Ascending aorta (tissue), 2 donors: ENCODE measurements at regions not wholly inside any gene's neighbourhood (a gene's known extent, or its start where the extent isn't known, plus 50 kb on each side); places are given as distances from the start of the nearest gene placed in this dataset.

Experiments used
- DNase-seq, 2 donors: peaks; one replicate each; pipeline ENCODE4 v3.0.0-alpha.2; 2019; ENCODE audit warnings: low spot score in 2 of 2
- H3K27ac ChIP-seq, 2 donors: fragments of 200-600 bp; sonication (generic); one replicate each; pipeline ENCODE4 v1.5.1; 2016 to 2017; ENCODE audit warnings: mild to moderate bottlenecking in 1 of 2
- H3K27me3 ChIP-seq: fragments of 200-600 bp; sonication (generic); one replicate; pipeline ENCODE4 v1.5.1; 2017
- H3K36me3 ChIP-seq, 2 donors: fragments of 200-600 bp; sonication (generic); one replicate each; pipeline ENCODE4 v1.5.1; 2016
- H3K4me1 ChIP-seq, 2 donors: fragments of 200-600 bp; sonication (generic); one replicate each; pipeline ENCODE4 v1.5.1; 2016 to 2017; ENCODE audit warnings: mild to moderate bottlenecking in 1 of 2
- H3K4me3 ChIP-seq, 2 donors: fragments of 200-600 bp; sonication (generic); one replicate each; pipeline ENCODE4 v1.5.1; 2016 to 2017; ENCODE audit warnings: mild to moderate bottlenecking in 1 of 2
- H3K9me3 ChIP-seq, 2 donors: fragments of 200-600 bp; sonication (generic); one replicate each; pipeline ENCODE4 v1.5.1; 2016
- CTCF ChIP-seq, 3 experiments: fragments of 200-600 bp in 2 of 3; fragments of 450-650 bp in 1 of 3; sonication (generic) in 2 of 3; IDR thresholded peaks; one replicate each; pipeline ENCODE4 v1.5.1; 2016 to 2019; ENCODE audit warnings: antibody characterized with exemption in 3 of 3, mild to moderate bottlenecking in 1 of 3, moderate library complexity in 1 of 3
- intact Hi-C: fragments of 100-400 bp; cut with DNase I; formaldehyde crosslinking; loops from one replicate; pipeline ENCODE4 v1.15.1; 2023

- no peaks in the 10 kb centered on the region for H3K9me3 ChIP-seq
- no peaks in the 10 kb centered on the region for H3K27me3 ChIP-seq
- DNase-seq: no peak
- intact Hi-C loops: no loop called here
- TF ChIP-seq CTCF (IDR thresholded peaks at IDR 0.05): no peak
- no peaks in the 10 kb centered on the region for H3K36me3 ChIP-seq
- no peak overlapping the region for H3K27ac ChIP-seq
- H3K4me1 ChIP-seq: no peaks in the 10 kb centered on the region
- H3K4me3 ChIP-seq: no peak overlapping the region
These were observed 358.5 kb downstream of the RPS24 start for GRCh38 chr10:78392197-78392596.

- Histone ChIP-seq H3K9me3 (no peaks in the 10 kb centered on the region), H3K27me3 (no peaks in the 10 kb centered on the region), H3K36me3 (no peaks in the 10 kb centered on the region), H3K27ac (no peak overlapping the region), H3K4me1 (no peaks in the 10 kb centered on the region), H3K4me3 (no peak overlapping the region)
- no peak for DNase-seq
- intact Hi-C loops: no loop called here
- TF ChIP-seq CTCF (IDR thresholded peaks at IDR 0.05): no peak
These were observed 359.4 kb downstream of the RPS24 start for GRCh38 chr10:78393094-78393493.

GRCh38 chr10:78394047-78394446 is 360.4 kb downstream of the RPS24 start:
- no peak for DNase-seq
- Histone ChIP-seq H3K4me3 (no peak overlapping the region), H3K27me3 (no peaks in the 10 kb centered on the region)

GRCh38 chr10:78395162-78395561 is 361.5 kb downstream of the RPS24 start:
- TF ChIP-seq CTCF (IDR thresholded peaks at IDR 0.05): no peak

More at GRCh38 chr10:78394047-78394446, 360.4 kb downstream of the RPS24 start:
- Histone ChIP-seq H3K27ac (no peak overlapping the region), H3K36me3 (no peaks in the 10 kb centered on the region), H3K9me3 (no peaks in the 10 kb centered on the region), H3K4me1 (no peaks in the 10 kb centered on the region)
- intact Hi-C loops: no loop called here
- TF ChIP-seq CTCF (IDR thresholded peaks at IDR 0.05): no peak

GRCh38 chr10:78396754-78397153 is 363.1 kb downstream of the RPS24 start:
- no peak overlapping the region for H3K27ac ChIP-seq
- H3K27me3 ChIP-seq: no peaks in the 10 kb centered on the region
- no peak overlapping the region for H3K4me3 ChIP-seq
- H3K36me3 ChIP-seq: no peaks in the 10 kb centered on the region
- DNase-seq: no peak
- no peaks in the 10 kb centered on the region for H3K4me1 ChIP-seq
- H3K9me3 ChIP-seq: no peaks in the 10 kb centered on the region
- intact Hi-C loops: no loop called here
- no peak for TF ChIP-seq CTCF (IDR thresholded peaks at IDR 0.05)

More at GRCh38 chr10:78395162-78395561, 361.5 kb downstream of the RPS24 start:
- Histone ChIP-seq H3K4me1 (no peaks in the 10 kb centered on the region), H3K27ac (no peak overlapping the region), H3K4me3 (no peak overlapping the region), H3K9me3 (no peaks in the 10 kb centered on the region), H3K27me3 (no peaks in the 10 kb centered on the region), H3K36me3 (no peaks in the 10 kb centered on the region)
- no peak for DNase-seq
- intact Hi-C loops: no loop called here

- intact Hi-C loops: no loop called here
- no peak for DNase-seq
These were observed 364.1 kb downstream of the RPS24 start for GRCh38 chr10:78397786-78398185.

More at GRCh38 chr10:78397786-78398185, 364.1 kb downstream of the RPS24 start:
- no peaks in the 10 kb centered on the region for H3K36me3 ChIP-seq
- no peaks in the 10 kb centered on the region for H3K4me1 ChIP-seq
- H3K27ac ChIP-seq: no peak overlapping the region
- H3K9me3 ChIP-seq: no peaks in the 10 kb centered on the region
- no peak overlapping the region for H3K4me3 ChIP-seq
- TF ChIP-seq CTCF (IDR thresholded peaks at IDR 0.05): no peak
- no peaks in the 10 kb centered on the region for H3K27me3 ChIP-seq
